ENCODE measurements at regions not wholly inside any gene's neighbourhood (a gene's known extent, or its start where the extent isn't known, plus 50 kb on each side); places are given as distances from the start of the nearest gene placed in this dataset.

- TF ChIP-seq POLR2A (IDR thresholded peaks at IDR 0.05): no peak
- TF ChIP-seq CTCF (IDR thresholded peaks at IDR 0.05): no peak
These were observed 211.0 kb downstream of the MAP2K6 start for GRCh38 chr17:69625474-69625873.

Data from adrenal gland (tissue), 5 donors.